WTC11 (cell line): ENCODE measurements at regions not wholly inside any gene's neighbourhood (a gene's known extent, or its start where the extent isn't known, plus 50 kb on each side); places are given as distances from the start of the nearest gene placed in this dataset.

Experiments
- ATAC-seq: fragments of 200-7000 bp; cut with Tn5 transposase; 2 replicates; pipeline ENCODE4 v1.10.0; 2021; ENCODE audit warnings: mild to moderate bottlenecking, moderate library complexity
- CTCF ChIA-PET: fragments of 300-600 bp; sonication (Branson Sonifier 250); formaldehyde crosslinking; loops from one replicate; lab custom pipeline; 2021; ENCODE audit warnings: antibody characterized with exemption; lab: Charles Lee
- POLR2A ChIA-PET: fragments of 350-600 bp; sonication (Branson Sonifier 250); formaldehyde crosslinking; loops from one replicate; lab custom pipeline; 2021; ENCODE audit warnings: antibody characterized with exemption; lab: Charles Lee
- DNase-seq: peaks from one replicate; pipeline ENCODE4 v3.0.0; 2021; ENCODE audit warnings: low spot score
- H3K27ac Mint-ChIP-seq: 2 replicates; pipeline ENCODE4 v1.8.0; 2021; ENCODE audit warnings: mixed read lengths
- H3K27me3 Mint-ChIP-seq: 2 replicates; pipeline ENCODE4 v1.8.0; 2021; ENCODE audit warnings: low read depth, mild to moderate bottlenecking, moderate library complexity, mixed read lengths
- H3K36me3 Mint-ChIP-seq: 2 replicates; pipeline ENCODE4 v1.8.0; 2021; ENCODE audit warnings: mixed read lengths
- H3K4me1 Mint-ChIP-seq: 2 replicates; pipeline ENCODE4 v1.8.0; 2022; ENCODE audit warnings: mixed read lengths
- H3K4me3 Mint-ChIP-seq: 2 replicates; pipeline ENCODE4 v1.8.0; 2021; ENCODE audit warnings: mild to moderate bottlenecking, moderate library complexity, mixed read lengths
- H3K9me3 Mint-ChIP-seq: 2 replicates; pipeline ENCODE4 v1.8.0; 2021; ENCODE audit warnings: mixed read lengths
- EMX1 ChIP-seq: fragments of 250-450 bp; sonication (Bioruptor Pico); IDR thresholded peaks from 2 replicates; pipeline ENCODE4 v1.8.0; 2021; ENCODE audit warnings: mild to moderate bottlenecking
- ESRRA ChIP-seq: sonication (generic); formaldehyde crosslinking; IDR thresholded peaks from 2 replicates; pipeline ENCODE4 v1.8.1; 2022; ENCODE audit warnings: mild to moderate bottlenecking, missing genetic modification reagents, borderline replicate concordance
- FOXJ3 ChIP-seq: sonication (generic); formaldehyde crosslinking; IDR thresholded peaks from 2 replicates; pipeline ENCODE4 v1.9.0; 2021; ENCODE audit warnings: missing genetic modification reagents, mild to moderate bottlenecking, borderline replicate concordance
- GRHL2 ChIP-seq: fragments of 250-450 bp; sonication (Bioruptor Pico); IDR thresholded peaks from 2 replicates; pipeline ENCODE4 v1.8.0; 2022; ENCODE audit warnings: mild to moderate bottlenecking, moderate library complexity; ENCODE audit not compliant: insufficient replicate concordance, severe bottlenecking
- GTF2I ChIP-seq: fragments of 250-450 bp; sonication (Bioruptor Pico); conservative IDR thresholded peaks from 2 replicates; pipeline ENCODE4 v1.4.0; 2021; ENCODE audit warnings: mild to moderate bottlenecking
- RELA ChIP-seq: sonication (generic); formaldehyde crosslinking; IDR thresholded peaks from 2 replicates; pipeline ENCODE4 v1.8.1; 2022; ENCODE audit warnings: missing genetic modification reagents, mild to moderate bottlenecking, borderline replicate concordance
- ZNF263 ChIP-seq: sonication (generic); formaldehyde crosslinking; IDR thresholded peaks from 2 replicates; pipeline ENCODE4 v1.8.1; 2022; ENCODE audit warnings: low read depth, mild to moderate bottlenecking, moderate library complexity, missing genetic modification reagents
- ZNF423 ChIP-seq: fragments of 250-450 bp; sonication (Bioruptor Pico); IDR thresholded peaks from 2 replicates; pipeline ENCODE4 v2.1.2; 2022; ENCODE audit warnings: mild to moderate bottlenecking, moderate library complexity
- TF ChIP-seq, protein P1 (sequence below): fragments of 250-450 bp; sonication (Bioruptor Pico); IDR thresholded peaks from 2 replicates; pipeline ENCODE4 v1.9.0; 2021; ENCODE audit warnings: moderate library complexity, mild to moderate bottlenecking, inconsistent platforms, borderline replicate concordance
- TF ChIP-seq, protein P2 (sequence below): sonication (generic); formaldehyde crosslinking; IDR thresholded peaks from 2 replicates; pipeline ENCODE4 v1.8.1; 2023; ENCODE audit warnings: mild to moderate bottlenecking, missing genetic modification reagents, moderate library complexity
- TF ChIP-seq, protein P3 (sequence below): sonication (generic); formaldehyde crosslinking; conservative IDR thresholded peaks from 2 replicates; pipeline ENCODE4 v1.8.1; 2022; ENCODE audit warnings: mild to moderate bottlenecking, missing genetic modification reagents
- TF ChIP-seq, protein P4 (sequence below): sonication (generic); formaldehyde crosslinking; IDR thresholded peaks from 2 replicates; pipeline ENCODE4 v1.8.1; 2023; ENCODE audit warnings: mild to moderate bottlenecking, missing genetic modification reagents, borderline replicate concordance
- TF ChIP-seq, protein P5 (sequence below): sonication (generic); formaldehyde crosslinking; IDR thresholded peaks from 2 replicates; pipeline ENCODE4 v1.8.0; 2023; ENCODE audit warnings: missing genetic modification reagents, mild to moderate bottlenecking, borderline replicate concordance
- TF ChIP-seq, protein P6 (sequence below): fragments of 250-450 bp; sonication (Bioruptor Pico); IDR thresholded peaks from 2 replicates; pipeline ENCODE4 v1.9.0; 2021; ENCODE audit warnings: mild to moderate bottlenecking, borderline replicate concordance
- TF ChIP-seq, protein P7 (sequence below): fragments of 250-450 bp; sonication (Bioruptor Pico); IDR thresholded peaks from 2 replicates; pipeline ENCODE4 v1.9.0; 2021; ENCODE audit warnings: mild to moderate bottlenecking

DNA sequence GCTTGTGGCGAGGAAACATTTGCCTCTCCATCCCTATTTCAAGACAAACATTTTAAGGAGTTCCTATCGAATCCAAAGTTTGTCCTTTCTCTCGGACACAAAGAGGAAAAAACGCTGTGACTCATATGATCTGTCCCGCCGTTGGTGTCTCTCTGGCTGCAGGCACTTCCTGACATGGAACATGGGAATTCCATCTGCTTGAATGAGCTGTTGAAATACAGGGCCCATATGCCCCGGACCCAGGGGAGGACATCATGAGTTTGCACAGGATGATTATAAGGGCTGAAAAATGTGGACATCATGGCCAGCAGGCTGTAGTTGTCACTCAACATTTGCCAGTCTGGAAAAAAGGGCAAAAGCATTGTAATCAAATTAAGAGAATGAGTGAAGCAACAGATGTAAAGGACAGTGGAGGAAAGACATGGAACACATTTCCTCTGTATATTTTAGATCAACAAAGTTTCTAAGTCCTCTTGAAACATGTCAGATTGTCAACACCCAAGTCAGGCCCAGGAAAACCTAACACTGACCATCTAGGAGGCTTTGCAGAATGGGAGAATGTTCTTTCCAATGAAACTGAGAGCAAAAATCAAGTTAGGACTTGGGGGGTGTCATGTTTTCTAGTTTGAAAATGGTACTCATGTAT lies 103.2 kb upstream of the SMIM21 start:
- Mint-ChIP-seq H3K4me1 (peaks cover 9% of the 10 kb centered on the region), H3K36me3 (no peaks in the 10 kb centered on the region), H3K4me3 (no peak overlapping the region)
- TF ChIP-seq, protein P1, sequence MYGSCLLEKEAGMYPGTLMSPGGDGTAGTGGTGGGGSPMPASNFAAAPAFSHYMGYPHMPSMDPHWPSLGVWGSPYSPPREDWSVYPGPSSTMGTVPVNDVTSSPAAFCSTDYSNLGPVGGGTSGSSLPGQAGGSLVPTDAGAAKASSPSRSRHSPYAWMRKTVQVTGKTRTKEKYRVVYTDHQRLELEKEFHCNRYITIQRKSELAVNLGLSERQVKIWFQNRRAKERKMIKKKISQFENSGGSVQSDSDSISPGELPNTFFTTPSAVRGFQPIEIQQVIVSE (CRISPR knock-in tag) = 0 out of 2 replicates have a peak, but pooled peaks have one; percentile 5
- no peak for TF ChIP-seq RELA (CRISPR knock-in tag)
- TF ChIP-seq, all 79 proteins: peak for 1
- Mint-ChIP-seq H3K27me3 (no peaks in the 10 kb centered on the region), H3K27ac (no peak overlapping the region), H3K9me3 (no peaks in the 10 kb centered on the region)
- no peak for ATAC-seq
- ChIA-PET CTCF (no interaction called here), POLR2A (no interaction called here)
- DNase-seq = no peak

DNA sequence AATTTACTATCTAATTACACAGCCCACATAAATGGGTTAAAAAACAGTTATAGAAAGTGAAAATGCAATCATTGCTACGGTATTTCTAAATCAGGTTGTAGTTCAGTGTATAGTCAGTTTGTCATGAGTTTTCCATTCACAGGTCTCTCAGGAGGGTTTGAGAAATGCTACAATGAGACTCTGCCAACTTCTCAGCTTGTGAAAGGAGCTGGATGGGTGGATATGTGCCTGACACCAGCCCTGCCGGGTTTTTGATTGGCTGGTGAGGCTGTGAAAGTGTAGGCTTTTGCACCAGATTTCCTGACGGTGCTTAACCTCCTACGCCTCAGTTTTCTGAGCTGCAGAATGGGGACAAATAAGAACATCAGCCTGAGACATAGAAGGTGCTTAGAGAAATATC lies 102.6 kb upstream of the SMIM21 start:
- POLR2A ChIA-PET = no interaction called here

More for the DNA sequence above, 102.6 kb upstream of the SMIM21 start:
- no peak overlapping the region for H3K27ac Mint-ChIP-seq
- H3K4me3 Mint-ChIP-seq = no peak overlapping the region
- peaks cover 9% of the 10 kb centered on the region for H3K4me1 Mint-ChIP-seq
- no peaks in the 10 kb centered on the region for H3K9me3 Mint-ChIP-seq
- H3K36me3 Mint-ChIP-seq = no peaks in the 10 kb centered on the region
- TF ChIP-seq, protein P2, sequence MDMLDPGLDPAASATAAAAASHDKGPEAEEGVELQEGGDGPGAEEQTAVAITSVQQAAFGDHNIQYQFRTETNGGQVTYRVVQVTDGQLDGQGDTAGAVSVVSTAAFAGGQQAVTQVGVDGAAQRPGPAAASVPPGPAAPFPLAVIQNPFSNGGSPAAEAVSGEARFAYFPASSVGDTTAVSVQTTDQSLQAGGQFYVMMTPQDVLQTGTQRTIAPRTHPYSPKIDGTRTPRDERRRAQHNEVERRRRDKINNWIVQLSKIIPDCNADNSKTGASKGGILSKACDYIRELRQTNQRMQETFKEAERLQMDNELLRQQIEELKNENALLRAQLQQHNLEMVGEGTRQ (CRISPR knock-in tag) = no peak
- TF ChIP-seq, protein P3, sequence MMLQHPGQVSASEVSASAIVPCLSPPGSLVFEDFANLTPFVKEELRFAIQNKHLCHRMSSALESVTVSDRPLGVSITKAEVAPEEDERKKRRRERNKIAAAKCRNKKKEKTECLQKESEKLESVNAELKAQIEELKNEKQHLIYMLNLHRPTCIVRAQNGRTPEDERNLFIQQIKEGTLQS (CRISPR knock-in tag) = no peak
- TF ChIP-seq, protein P4, sequence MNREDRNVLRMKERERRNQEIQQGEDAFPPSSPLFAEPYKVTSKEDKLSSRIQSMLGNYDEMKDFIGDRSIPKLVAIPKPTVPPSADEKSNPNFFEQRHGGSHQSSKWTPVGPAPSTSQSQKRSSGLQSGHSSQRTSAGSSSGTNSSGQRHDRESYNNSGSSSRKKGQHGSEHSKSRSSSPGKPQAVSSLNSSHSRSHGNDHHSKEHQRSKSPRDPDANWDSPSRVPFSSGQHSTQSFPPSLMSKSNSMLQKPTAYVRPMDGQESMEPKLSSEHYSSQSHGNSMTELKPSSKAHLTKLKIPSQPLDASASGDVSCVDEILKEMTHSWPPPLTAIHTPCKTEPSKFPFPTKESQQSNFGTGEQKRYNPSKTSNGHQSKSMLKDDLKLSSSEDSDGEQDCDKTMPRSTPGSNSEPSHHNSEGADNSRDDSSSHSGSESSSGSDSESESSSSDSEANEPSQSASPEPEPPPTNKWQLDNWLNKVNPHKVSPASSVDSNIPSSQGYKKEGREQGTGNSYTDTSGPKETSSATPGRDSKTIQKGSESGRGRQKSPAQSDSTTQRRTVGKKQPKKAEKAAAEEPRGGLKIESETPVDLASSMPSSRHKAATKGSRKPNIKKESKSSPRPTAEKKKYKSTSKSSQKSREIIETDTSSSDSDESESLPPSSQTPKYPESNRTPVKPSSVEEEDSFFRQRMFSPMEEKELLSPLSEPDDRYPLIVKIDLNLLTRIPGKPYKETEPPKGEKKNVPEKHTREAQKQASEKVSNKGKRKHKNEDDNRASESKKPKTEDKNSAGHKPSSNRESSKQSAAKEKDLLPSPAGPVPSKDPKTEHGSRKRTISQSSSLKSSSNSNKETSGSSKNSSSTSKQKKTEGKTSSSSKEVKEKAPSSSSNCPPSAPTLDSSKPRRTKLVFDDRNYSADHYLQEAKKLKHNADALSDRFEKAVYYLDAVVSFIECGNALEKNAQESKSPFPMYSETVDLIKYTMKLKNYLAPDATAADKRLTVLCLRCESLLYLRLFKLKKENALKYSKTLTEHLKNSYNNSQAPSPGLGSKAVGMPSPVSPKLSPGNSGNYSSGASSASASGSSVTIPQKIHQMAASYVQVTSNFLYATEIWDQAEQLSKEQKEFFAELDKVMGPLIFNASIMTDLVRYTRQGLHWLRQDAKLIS (CRISPR knock-in tag) = no peak
- TF ChIP-seq EMX1 (CRISPR knock-in tag) = no peak
- no peak for TF ChIP-seq FOXJ3 (CRISPR knock-in tag)
- no peak for TF ChIP-seq ZNF263 (CRISPR knock-in tag)
- TF ChIP-seq GTF2I (CRISPR knock-in tag) = no peak
- no peak for TF ChIP-seq ZNF423 (CRISPR knock-in tag)
- TF ChIP-seq GRHL2 (CRISPR knock-in tag) = no peak
- TF ChIP-seq, protein P5, sequence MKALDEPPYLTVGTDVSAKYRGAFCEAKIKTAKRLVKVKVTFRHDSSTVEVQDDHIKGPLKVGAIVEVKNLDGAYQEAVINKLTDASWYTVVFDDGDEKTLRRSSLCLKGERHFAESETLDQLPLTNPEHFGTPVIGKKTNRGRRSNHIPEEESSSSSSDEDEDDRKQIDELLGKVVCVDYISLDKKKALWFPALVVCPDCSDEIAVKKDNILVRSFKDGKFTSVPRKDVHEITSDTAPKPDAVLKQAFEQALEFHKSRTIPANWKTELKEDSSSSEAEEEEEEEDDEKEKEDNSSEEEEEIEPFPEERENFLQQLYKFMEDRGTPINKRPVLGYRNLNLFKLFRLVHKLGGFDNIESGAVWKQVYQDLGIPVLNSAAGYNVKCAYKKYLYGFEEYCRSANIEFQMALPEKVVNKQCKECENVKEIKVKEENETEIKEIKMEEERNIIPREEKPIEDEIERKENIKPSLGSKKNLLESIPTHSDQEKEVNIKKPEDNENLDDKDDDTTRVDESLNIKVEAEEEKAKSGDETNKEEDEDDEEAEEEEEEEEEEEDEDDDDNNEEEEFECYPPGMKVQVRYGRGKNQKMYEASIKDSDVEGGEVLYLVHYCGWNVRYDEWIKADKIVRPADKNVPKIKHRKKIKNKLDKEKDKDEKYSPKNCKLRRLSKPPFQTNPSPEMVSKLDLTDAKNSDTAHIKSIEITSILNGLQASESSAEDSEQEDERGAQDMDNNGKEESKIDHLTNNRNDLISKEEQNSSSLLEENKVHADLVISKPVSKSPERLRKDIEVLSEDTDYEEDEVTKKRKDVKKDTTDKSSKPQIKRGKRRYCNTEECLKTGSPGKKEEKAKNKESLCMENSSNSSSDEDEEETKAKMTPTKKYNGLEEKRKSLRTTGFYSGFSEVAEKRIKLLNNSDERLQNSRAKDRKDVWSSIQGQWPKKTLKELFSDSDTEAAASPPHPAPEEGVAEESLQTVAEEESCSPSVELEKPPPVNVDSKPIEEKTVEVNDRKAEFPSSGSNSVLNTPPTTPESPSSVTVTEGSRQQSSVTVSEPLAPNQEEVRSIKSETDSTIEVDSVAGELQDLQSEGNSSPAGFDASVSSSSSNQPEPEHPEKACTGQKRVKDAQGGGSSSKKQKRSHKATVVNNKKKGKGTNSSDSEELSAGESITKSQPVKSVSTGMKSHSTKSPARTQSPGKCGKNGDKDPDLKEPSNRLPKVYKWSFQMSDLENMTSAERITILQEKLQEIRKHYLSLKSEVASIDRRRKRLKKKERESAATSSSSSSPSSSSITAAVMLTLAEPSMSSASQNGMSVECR (CRISPR knock-in tag) = no peak
- TF ChIP-seq, protein P6, sequence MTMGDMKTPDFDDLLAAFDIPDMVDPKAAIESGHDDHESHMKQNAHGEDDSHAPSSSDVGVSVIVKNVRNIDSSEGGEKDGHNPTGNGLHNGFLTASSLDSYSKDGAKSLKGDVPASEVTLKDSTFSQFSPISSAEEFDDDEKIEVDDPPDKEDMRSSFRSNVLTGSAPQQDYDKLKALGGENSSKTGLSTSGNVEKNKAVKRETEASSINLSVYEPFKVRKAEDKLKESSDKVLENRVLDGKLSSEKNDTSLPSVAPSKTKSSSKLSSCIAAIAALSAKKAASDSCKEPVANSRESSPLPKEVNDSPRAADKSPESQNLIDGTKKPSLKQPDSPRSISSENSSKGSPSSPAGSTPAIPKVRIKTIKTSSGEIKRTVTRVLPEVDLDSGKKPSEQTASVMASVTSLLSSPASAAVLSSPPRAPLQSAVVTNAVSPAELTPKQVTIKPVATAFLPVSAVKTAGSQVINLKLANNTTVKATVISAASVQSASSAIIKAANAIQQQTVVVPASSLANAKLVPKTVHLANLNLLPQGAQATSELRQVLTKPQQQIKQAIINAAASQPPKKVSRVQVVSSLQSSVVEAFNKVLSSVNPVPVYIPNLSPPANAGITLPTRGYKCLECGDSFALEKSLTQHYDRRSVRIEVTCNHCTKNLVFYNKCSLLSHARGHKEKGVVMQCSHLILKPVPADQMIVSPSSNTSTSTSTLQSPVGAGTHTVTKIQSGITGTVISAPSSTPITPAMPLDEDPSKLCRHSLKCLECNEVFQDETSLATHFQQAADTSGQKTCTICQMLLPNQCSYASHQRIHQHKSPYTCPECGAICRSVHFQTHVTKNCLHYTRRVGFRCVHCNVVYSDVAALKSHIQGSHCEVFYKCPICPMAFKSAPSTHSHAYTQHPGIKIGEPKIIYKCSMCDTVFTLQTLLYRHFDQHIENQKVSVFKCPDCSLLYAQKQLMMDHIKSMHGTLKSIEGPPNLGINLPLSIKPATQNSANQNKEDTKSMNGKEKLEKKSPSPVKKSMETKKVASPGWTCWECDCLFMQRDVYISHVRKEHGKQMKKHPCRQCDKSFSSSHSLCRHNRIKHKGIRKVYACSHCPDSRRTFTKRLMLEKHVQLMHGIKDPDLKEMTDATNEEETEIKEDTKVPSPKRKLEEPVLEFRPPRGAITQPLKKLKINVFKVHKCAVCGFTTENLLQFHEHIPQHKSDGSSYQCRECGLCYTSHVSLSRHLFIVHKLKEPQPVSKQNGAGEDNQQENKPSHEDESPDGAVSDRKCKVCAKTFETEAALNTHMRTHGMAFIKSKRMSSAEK = no peak
- TF ChIP-seq, protein P7, sequence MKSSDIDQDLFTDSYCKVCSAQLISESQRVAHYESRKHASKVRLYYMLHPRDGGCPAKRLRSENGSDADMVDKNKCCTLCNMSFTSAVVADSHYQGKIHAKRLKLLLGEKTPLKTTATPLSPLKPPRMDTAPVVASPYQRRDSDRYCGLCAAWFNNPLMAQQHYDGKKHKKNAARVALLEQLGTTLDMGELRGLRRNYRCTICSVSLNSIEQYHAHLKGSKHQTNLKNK (CRISPR knock-in tag) = no peak
- TF ChIP-seq ESRRA = no peak
- DNase-seq = no peak
- ATAC-seq = no peak
- CTCF ChIA-PET = no interaction called here
- no peaks in the 10 kb centered on the region for H3K27me3 Mint-ChIP-seq
